Neural cell (in vitro differentiated cells): ENCODE measurements at regions not wholly inside any gene's neighbourhood (a gene's known extent, or its start where the extent isn't known, plus 50 kb on each side); places are given as distances from the start of the nearest gene placed in this dataset.

Experiments used
- H2AFZ ChIP-seq: fragments of 200-600, 300-800 bp; sonication (generic), shearing (Covaris generic); 2 replicates; pipeline ENCODE4 v1.6.0; 2014; ENCODE audit warnings: low read depth, mild to moderate bottlenecking, antibody characterized with exemption, low read length, moderate library complexity
- H3F3A ChIP-seq: fragments of 200-600 bp; shearing (Covaris generic); 2 replicates; pipeline ENCODE4 v1.6.1; 2016; ENCODE audit warnings: mild to moderate bottlenecking, moderate library complexity, mixed read lengths, antibody characterized with exemption, low read length; ENCODE audit not compliant: insufficient read depth, poor library complexity, severe bottlenecking
- H3K27ac ChIP-seq: fragments of 200-600, 300-800 bp; sonication (generic), shearing (Covaris generic); 2 replicates; pipeline ENCODE4 v1.5.1; 2014; ENCODE audit warnings: mild to moderate bottlenecking, low read length, moderate library complexity
- H3K27me3 ChIP-seq: fragments of 300-800, 200-600 bp; sonication (generic), shearing (Covaris generic); 2 replicates; pipeline ENCODE4 v1.6.0; 2014; ENCODE audit warnings: mild to moderate bottlenecking, low read depth, low read length, moderate library complexity; ENCODE audit not compliant: insufficient read depth
- H3K36me3 ChIP-seq: fragments of 300-800, 200-600 bp; sonication (generic), shearing (Covaris generic); 2 replicates; pipeline ENCODE4 v1.5.1; 2014; ENCODE audit warnings: mild to moderate bottlenecking, antibody characterized with exemption, low read length, moderate library complexity; ENCODE audit not compliant: insufficient read depth
- H3K4me2 ChIP-seq: fragments of 300-800, 200-600 bp; sonication (generic), shearing (Covaris generic); 2 replicates; pipeline ENCODE4 v1.6.0; 2014; ENCODE audit warnings: mild to moderate bottlenecking, low read length
- H3K4me3 ChIP-seq: fragments of 300-800, 200-600 bp; sonication (generic), shearing (Covaris generic); 2 replicates; pipeline ENCODE4 v1.5.1; 2014; ENCODE audit warnings: mild to moderate bottlenecking, low read length, moderate library complexity
- H3K79me2 ChIP-seq: fragments of 200-600 bp; shearing (Covaris generic); replicated peaks from 2 replicates; pipeline ENCODE4 v1.6.0; 2014; ENCODE audit warnings: mild to moderate bottlenecking, low read length, moderate library complexity; ENCODE audit not compliant: insufficient read depth
- H3K9ac ChIP-seq: fragments of 300-800, 200-600 bp; sonication (generic), shearing (Covaris generic); 2 replicates; pipeline ENCODE4 v1.6.1; 2016; ENCODE audit warnings: mild to moderate bottlenecking, low read length, mixed read lengths
- H3K9me2 ChIP-seq: fragments of 200-600 bp; shearing (Covaris generic); 2 replicates; pipeline ENCODE4 v1.6.1; 2016; ENCODE audit warnings: mild to moderate bottlenecking, low read length, mixed read lengths; ENCODE audit not compliant: insufficient read depth
- H3K9me3 ChIP-seq: fragments of 200-600, 300-800 bp; sonication (generic), shearing (Covaris generic); 2 replicates; pipeline ENCODE4 v1.6.1; 2016; ENCODE audit warnings: mild to moderate bottlenecking, mixed run types, low read length, moderate library complexity, mixed read lengths
- H4K20me1 ChIP-seq: fragments of 200-600 bp; shearing (Covaris generic); 2 replicates; pipeline ENCODE4 v1.6.1; 2016; ENCODE audit warnings: mild to moderate bottlenecking, mixed run types; ENCODE audit not compliant: insufficient read depth
- EP300 ChIP-seq: fragments of 450-650 bp; conservative IDR thresholded peaks from 2 replicates; pipeline ENCODE4 v1.6.1; 2014; ENCODE audit warnings: antibody characterized with exemption, mild to moderate bottlenecking, moderate library complexity; ENCODE audit not compliant: poor library complexity, severe bottlenecking
- EZH2 ChIP-seq: fragments of 200-600, 300-800 bp; shearing (Covaris generic), sonication (generic); IDR thresholded peaks from 2 replicates; pipeline ENCODE4 v1.6.1; 2014; ENCODE audit warnings: antibody characterized with exemption, low read length, borderline replicate concordance, mild to moderate bottlenecking; ENCODE audit not compliant: insufficient read depth, poor library complexity, severe bottlenecking
- MXI1 ChIP-seq: fragments of 450-650 bp; conservative IDR thresholded peaks from 2 replicates; pipeline ENCODE4 v1.6.1; 2014; ENCODE audit warnings: antibody characterized with exemption, mild to moderate bottlenecking; ENCODE audit not compliant: poor library complexity, severe bottlenecking
- POLR2AphosphoS5 ChIP-seq: IDR thresholded peaks from 2 replicates; pipeline ENCODE4 v1.6.1; 2012
- RAD21 ChIP-seq: fragments of 450-650 bp; conservative IDR thresholded peaks from 2 replicates; pipeline ENCODE4 v1.6.1; 2014; ENCODE audit warnings: antibody characterized with exemption, mild to moderate bottlenecking, moderate library complexity
- SMC3 ChIP-seq: fragments of 450-650 bp; conservative IDR thresholded peaks from 2 replicates; pipeline ENCODE4 v1.6.1; 2014; ENCODE audit warnings: antibody characterized with exemption, mild to moderate bottlenecking, moderate library complexity; ENCODE audit not compliant: poor library complexity
- TF ChIP-seq, protein P1 (sequence below): IDR thresholded peaks from 2 replicates; pipeline ENCODE4 v1.6.1; 2012; ENCODE audit warnings: borderline replicate concordance
- TF ChIP-seq, protein P2 (sequence below): fragments of 450-650 bp; IDR thresholded peaks from 2 replicates; pipeline ENCODE4 v1.5.1; 2014; ENCODE audit warnings: antibody characterized with exemption, mild to moderate bottlenecking, moderate library complexity; ENCODE audit not compliant: poor library complexity, severe bottlenecking

GRCh38 chr20:41862476-41862875 lies 244.3 kb upstream of the CHD6 start:
- H3K4me2 ChIP-seq = no peak overlapping the region
- peaks cover 3% of the 10 kb centered on the region for H3K9me3 ChIP-seq
- H2AFZ ChIP-seq = no peak overlapping the region
- no peak overlapping the region for H3K9ac ChIP-seq
- H3K4me3 ChIP-seq = peak overlapping the region; percentile 39
- H3K36me3 ChIP-seq = no peaks in the 10 kb centered on the region
- peak overlapping the region; percentile 79 for H3K27ac ChIP-seq
- no peaks in the 10 kb centered on the region for H3K79me2 ChIP-seq
- H4K20me1 ChIP-seq = no peaks in the 10 kb centered on the region
- no peaks in the 10 kb centered on the region for H3K27me3 ChIP-seq
- no peak for TF ChIP-seq SMC3
- TF ChIP-seq MXI1 = no peak
- TF ChIP-seq, protein P1, sequence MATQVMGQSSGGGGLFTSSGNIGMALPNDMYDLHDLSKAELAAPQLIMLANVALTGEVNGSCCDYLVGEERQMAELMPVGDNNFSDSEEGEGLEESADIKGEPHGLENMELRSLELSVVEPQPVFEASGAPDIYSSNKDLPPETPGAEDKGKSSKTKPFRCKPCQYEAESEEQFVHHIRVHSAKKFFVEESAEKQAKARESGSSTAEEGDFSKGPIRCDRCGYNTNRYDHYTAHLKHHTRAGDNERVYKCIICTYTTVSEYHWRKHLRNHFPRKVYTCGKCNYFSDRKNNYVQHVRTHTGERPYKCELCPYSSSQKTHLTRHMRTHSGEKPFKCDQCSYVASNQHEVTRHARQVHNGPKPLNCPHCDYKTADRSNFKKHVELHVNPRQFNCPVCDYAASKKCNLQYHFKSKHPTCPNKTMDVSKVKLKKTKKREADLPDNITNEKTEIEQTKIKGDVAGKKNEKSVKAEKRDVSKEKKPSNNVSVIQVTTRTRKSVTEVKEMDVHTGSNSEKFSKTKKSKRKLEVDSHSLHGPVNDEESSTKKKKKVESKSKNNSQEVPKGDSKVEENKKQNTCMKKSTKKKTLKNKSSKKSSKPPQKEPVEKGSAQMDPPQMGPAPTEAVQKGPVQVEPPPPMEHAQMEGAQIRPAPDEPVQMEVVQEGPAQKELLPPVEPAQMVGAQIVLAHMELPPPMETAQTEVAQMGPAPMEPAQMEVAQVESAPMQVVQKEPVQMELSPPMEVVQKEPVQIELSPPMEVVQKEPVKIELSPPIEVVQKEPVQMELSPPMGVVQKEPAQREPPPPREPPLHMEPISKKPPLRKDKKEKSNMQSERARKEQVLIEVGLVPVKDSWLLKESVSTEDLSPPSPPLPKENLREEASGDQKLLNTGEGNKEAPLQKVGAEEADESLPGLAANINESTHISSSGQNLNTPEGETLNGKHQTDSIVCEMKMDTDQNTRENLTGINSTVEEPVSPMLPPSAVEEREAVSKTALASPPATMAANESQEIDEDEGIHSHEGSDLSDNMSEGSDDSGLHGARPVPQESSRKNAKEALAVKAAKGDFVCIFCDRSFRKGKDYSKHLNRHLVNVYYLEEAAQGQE = no peak
- TF ChIP-seq RAD21 = no peak
- TF ChIP-seq, protein P2, sequence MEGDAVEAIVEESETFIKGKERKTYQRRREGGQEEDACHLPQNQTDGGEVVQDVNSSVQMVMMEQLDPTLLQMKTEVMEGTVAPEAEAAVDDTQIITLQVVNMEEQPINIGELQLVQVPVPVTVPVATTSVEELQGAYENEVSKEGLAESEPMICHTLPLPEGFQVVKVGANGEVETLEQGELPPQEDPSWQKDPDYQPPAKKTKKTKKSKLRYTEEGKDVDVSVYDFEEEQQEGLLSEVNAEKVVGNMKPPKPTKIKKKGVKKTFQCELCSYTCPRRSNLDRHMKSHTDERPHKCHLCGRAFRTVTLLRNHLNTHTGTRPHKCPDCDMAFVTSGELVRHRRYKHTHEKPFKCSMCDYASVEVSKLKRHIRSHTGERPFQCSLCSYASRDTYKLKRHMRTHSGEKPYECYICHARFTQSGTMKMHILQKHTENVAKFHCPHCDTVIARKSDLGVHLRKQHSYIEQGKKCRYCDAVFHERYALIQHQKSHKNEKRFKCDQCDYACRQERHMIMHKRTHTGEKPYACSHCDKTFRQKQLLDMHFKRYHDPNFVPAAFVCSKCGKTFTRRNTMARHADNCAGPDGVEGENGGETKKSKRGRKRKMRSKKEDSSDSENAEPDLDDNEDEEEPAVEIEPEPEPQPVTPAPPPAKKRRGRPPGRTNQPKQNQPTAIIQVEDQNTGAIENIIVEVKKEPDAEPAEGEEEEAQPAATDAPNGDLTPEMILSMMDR = no peak
- no peak for TF ChIP-seq POLR2AphosphoS5
- no peaks in the 10 kb centered on the region for H3K9me2 ChIP-seq
- no peaks in the 10 kb centered on the region for H3F3A ChIP-seq

- H3K9me2 ChIP-seq = no peaks in the 10 kb centered on the region
These were observed 243.7 kb upstream of the CHD6 start for GRCh38 chr20:41861772-41862422.

More at GRCh38 chr20:41861772-41862422, 243.7 kb upstream of the CHD6 start:
- Histone ChIP-seq H3K4me3 (peak overlapping the region; percentile 39), H3K4me2 (peak overlapping the region; percentile 33), H3F3A (no peaks in the 10 kb centered on the region), H3K27ac (peak overlapping the region; percentile 79), H3K9ac (peak overlapping the region; percentile 48), H3K79me2 (no peaks in the 10 kb centered on the region), H4K20me1 (no peaks in the 10 kb centered on the region), H3K36me3 (no peaks in the 10 kb centered on the region), H3K9me3 (peaks cover 3% of the 10 kb centered on the region), H3K27me3 (no peaks in the 10 kb centered on the region), H2AFZ (peak overlapping the region; percentile 48)
- peak; percentile 32 for TF ChIP-seq RAD21
- TF ChIP-seq MXI1 = peak; percentile 38
- TF ChIP-seq EZH2 = no peak
- no peak for TF ChIP-seq SMC3
- peak; percentile 46 for TF ChIP-seq POLR2AphosphoS5
- TF ChIP-seq EP300 = peak; percentile 67
- TF ChIP-seq, protein P1 = peak; percentile 72
